Rectal smooth muscle tissue (tissue), 1 donor: ENCODE measurements at regions not wholly inside any gene's neighbourhood (a gene's known extent, or its start where the extent isn't known, plus 50 kb on each side); places are given as distances from the start of the nearest gene placed in this dataset.
"Not testable (repeated sequence)": the region's sequence is repeated elsewhere in the genome, so short reads cannot be mapped to it uniquely, and the experiment has no call there.

Experiments used
- H3K27ac ChIP-seq: one replicate; pipeline ENCODE4 v1.7.0; 2013; ENCODE audit warnings: low read depth, low read length, inconsistent platforms
- H3K27me3 ChIP-seq: one replicate; pipeline ENCODE4 v1.7.0; 2013; ENCODE audit warnings: low read length; ENCODE audit not compliant: control insufficient read depth, insufficient read depth
- H3K36me3 ChIP-seq: one replicate; pipeline ENCODE4 v1.7.0; 2013; ENCODE audit warnings: low read length; ENCODE audit not compliant: control insufficient read depth, insufficient read depth
- H3K4me1 ChIP-seq: one replicate; pipeline ENCODE4 v1.7.0; 2013; ENCODE audit warnings: low read length; ENCODE audit not compliant: control insufficient read depth, insufficient read depth
- H3K4me3 ChIP-seq: one replicate; pipeline ENCODE4 v1.7.0; 2013; ENCODE audit warnings: low read length
- H3K9ac ChIP-seq: one replicate; pipeline ENCODE4 v1.7.0; 2013; ENCODE audit warnings: low read length

GRCh38 chr6:85756982-85757381 lies 114.3 kb upstream of the SYNCRIP start:
- no peak overlapping the region for H3K27ac ChIP-seq
- no peaks in the 10 kb centered on the region for H3K27me3 ChIP-seq
- no peaks in the 10 kb centered on the region for H3K36me3 ChIP-seq
- no peak overlapping the region for H3K9ac ChIP-seq
- no peak overlapping the region for H3K4me3 ChIP-seq
- H3K4me1 ChIP-seq, result no peaks in the 10 kb centered on the region

GRCh38 chr6:85754894-85755293 lies 112.2 kb upstream of the SYNCRIP start:
- Histone ChIP-seq H3K4me1 (no peaks in the 10 kb centered on the region), H3K27me3 (no peaks in the 10 kb centered on the region), H3K36me3 (no peaks in the 10 kb centered on the region), H3K4me3 (no peak overlapping the region), H3K27ac (no peak overlapping the region), H3K9ac (no peak overlapping the region)

- H3K36me3 ChIP-seq, result no peaks in the 10 kb centered on the region
- H3K27me3 ChIP-seq, result no peaks in the 10 kb centered on the region
- H3K4me3 ChIP-seq, result no peak overlapping the region
- no peaks in the 10 kb centered on the region for H3K4me1 ChIP-seq
- H3K9ac ChIP-seq, result no peak overlapping the region
- H3K27ac ChIP-seq, result no peak overlapping the region
Observed at GRCh38 chr6:85752602-85753001, 109.9 kb upstream of the SYNCRIP start.

GRCh38 chr6:85751374-85752055 lies 108.8 kb upstream of the SYNCRIP start:
- H3K36me3 ChIP-seq, result no peaks in the 10 kb centered on the region
- no peaks in the 10 kb centered on the region for H3K27me3 ChIP-seq
- H3K4me3 ChIP-seq, result peak overlapping the region; percentile 32
- H3K27ac ChIP-seq, result no peak overlapping the region
- no peak overlapping the region for H3K9ac ChIP-seq
- H3K4me1 ChIP-seq, result no peaks in the 10 kb centered on the region

- H3K27me3 ChIP-seq, H3K36me3 ChIP-seq, H3K27ac ChIP-seq: not testable (repeated sequence)
Observed at GRCh38 chr6:85750146-85750545, 107.5 kb upstream of the SYNCRIP start.

GRCh38 chr6:85749236-85749635 lies 106.5 kb upstream of the SYNCRIP start:
- Histone ChIP-seq H3K36me3 (no peaks in the 10 kb centered on the region), H3K4me3 (no peak overlapping the region), H3K4me1 (no peaks in the 10 kb centered on the region)

More at GRCh38 chr6:85750146-85750545, 107.5 kb upstream of the SYNCRIP start:
- H3K4me3 ChIP-seq, H3K4me1 ChIP-seq, H3K9ac ChIP-seq: not testable (repeated sequence)

GRCh38 chr6:85747666-85748065 lies 105.0 kb upstream of the SYNCRIP start:
- Histone ChIP-seq H3K36me3 (no peaks in the 10 kb centered on the region), H3K27me3 (no peaks in the 10 kb centered on the region), H3K9ac (no peak overlapping the region), H3K4me3 (no peak overlapping the region), H3K4me1 (no peaks in the 10 kb centered on the region), H3K27ac (no peak overlapping the region)

More at GRCh38 chr6:85749236-85749635, 106.5 kb upstream of the SYNCRIP start:
- Histone ChIP-seq H3K9ac (no peak overlapping the region), H3K27me3 (no peaks in the 10 kb centered on the region), H3K27ac (no peak overlapping the region)

GRCh38 chr6:85747093-85747492 lies 104.4 kb upstream of the SYNCRIP start:
- no peaks in the 10 kb centered on the region for H3K27me3 ChIP-seq
- no peak overlapping the region for H3K27ac ChIP-seq
- H3K36me3 ChIP-seq, result no peaks in the 10 kb centered on the region
- no peaks in the 10 kb centered on the region for H3K4me1 ChIP-seq
- H3K9ac ChIP-seq, result no peak overlapping the region
- no peak overlapping the region for H3K4me3 ChIP-seq

GRCh38 chr6:85744433-85744970 lies 101.8 kb upstream of the SYNCRIP start:
- H3K27me3 ChIP-seq, result no peaks in the 10 kb centered on the region
- H3K4me3 ChIP-seq, result no peak overlapping the region
- no peak overlapping the region for H3K27ac ChIP-seq
- no peaks in the 10 kb centered on the region for H3K36me3 ChIP-seq
- no peak overlapping the region for H3K9ac ChIP-seq
- no peaks in the 10 kb centered on the region for H3K4me1 ChIP-seq

- no peak overlapping the region for H3K4me3 ChIP-seq
- H3K4me1 ChIP-seq, result no peaks in the 10 kb centered on the region
- H3K27ac ChIP-seq, result no peak overlapping the region
- no peaks in the 10 kb centered on the region for H3K36me3 ChIP-seq
- no peak overlapping the region for H3K9ac ChIP-seq
- no peaks in the 10 kb centered on the region for H3K27me3 ChIP-seq
Observed at GRCh38 chr6:85726206-85726605, 83.5 kb upstream of the SYNCRIP start.

- no peak overlapping the region for H3K27ac ChIP-seq
- no peaks in the 10 kb centered on the region for H3K4me1 ChIP-seq
- no peaks in the 10 kb centered on the region for H3K27me3 ChIP-seq
- H3K9ac ChIP-seq, result no peak overlapping the region
- no peaks in the 10 kb centered on the region for H3K36me3 ChIP-seq
- H3K4me3 ChIP-seq, result no peak overlapping the region
Observed at GRCh38 chr6:85715797-85716196, 73.1 kb upstream of the SYNCRIP start.

- H3K4me3 ChIP-seq, result no peak overlapping the region
- no peak overlapping the region for H3K27ac ChIP-seq
- no peak overlapping the region for H3K9ac ChIP-seq
- H3K27me3 ChIP-seq, result no peaks in the 10 kb centered on the region
- no peaks in the 10 kb centered on the region for H3K36me3 ChIP-seq
- H3K4me1 ChIP-seq, result no peaks in the 10 kb centered on the region
Observed at GRCh38 chr6:85714893-85715530, 72.3 kb upstream of the SYNCRIP start.

- Histone ChIP-seq H3K9ac (no peak overlapping the region), H3K4me3 (no peak overlapping the region), H3K27me3 (no peaks in the 10 kb centered on the region), H3K27ac (no peak overlapping the region), H3K36me3 (no peaks in the 10 kb centered on the region), H3K4me1 (no peaks in the 10 kb centered on the region)
Observed at GRCh38 chr6:85712346-85712745, 69.7 kb upstream of the SYNCRIP start.
